Stomach (tissue), 8 donors: ENCODE measurements at regions not wholly inside any gene's neighbourhood (a gene's known extent, or its start where the extent isn't known, plus 50 kb on each side); places are given as distances from the start of the nearest gene placed in this dataset.

Experiments used
- DNase-seq, 2 donors: peaks; one replicate each; pipeline versions ENCODE4 v3.0.0 to v3.0.0-alpha.2; 2013 to 2019
- H3K27ac ChIP-seq, 5 donors: fragments of 200-600 bp in 4 of 5; sonication (generic) in 4 of 5; one replicate each; pipeline ENCODE4 v1.5.1; 2013 to 2019; ENCODE audit warnings: mild to moderate bottlenecking in 1 of 5, moderate library complexity in 1 of 5
- H3K27me3 ChIP-seq, 3 donors: fragments of 200-600 bp; sonication (generic); one replicate each; pipeline ENCODE4 v1.5.1; 2017 to 2019; ENCODE audit warnings: mixed run types in 1 of 3
- H3K36me3 ChIP-seq, 4 donors: fragments of 200-600 bp; sonication (generic); 1 replicate in 3 of 4; 2 replicates in 1 of 4; pipeline ENCODE4 v1.5.1; 2016 to 2019
- H3K4me1 ChIP-seq, 4 donors: fragments of 200-600 bp; sonication (generic); one replicate each; pipeline ENCODE4 v1.5.1; 2016 to 2019
- H3K4me3 ChIP-seq, 4 donors: fragments of 200-600 bp; sonication (generic) in 3 of 4; one replicate each; pipeline ENCODE4 v1.5.1; 2016 to 2019; ENCODE audit warnings: mild to moderate bottlenecking in 1 of 4
- H3K9me3 ChIP-seq, 4 donors: fragments of 200-600 bp; sonication (generic); one replicate each; pipeline ENCODE4 v1.5.1; 2016 to 2019
- EP300 ChIP-seq: sonication (generic); formaldehyde crosslinking; IDR thresholded peaks from one replicate; pipeline ENCODE4 v1.6.1; 2017; ENCODE audit warnings: antibody characterized with exemption
- POLR2A ChIP-seq, 4 donors: fragments of 450-650 bp; IDR thresholded peaks; one replicate each; pipeline ENCODE4 v1.6.1; 2016; ENCODE audit warnings: antibody characterized with exemption in 4 of 4, control low read depth in 2 of 4, mild to moderate bottlenecking in 1 of 4, moderate library complexity in 1 of 4
- POLR2AphosphoS5 ChIP-seq, 3 donors: sonication (generic); formaldehyde crosslinking; IDR thresholded peaks; one replicate each; pipeline ENCODE4 v1.6.1; 2016; ENCODE audit warnings: antibody characterized with exemption in 3 of 3
- WGBS, 5 donors: extraction: QIAGEN DNeasy Blood & Tissue Kit in 3 of 5; methylation state at CpG; one replicate each; pipeline versions ENCODE4 v1.1.5 to v1.1.7; 2013 to 2018; 5-methylcytosine and 5-hydroxymethylcytosine counted together
- intact Hi-C: fragments of 100-400 bp; cut with DNase I; formaldehyde crosslinking; loops from one replicate; pipeline ENCODE4 v1.15.1; 2023; ENCODE audit warnings: low total_unique reads
- TF ChIP-seq, protein P1 (sequence below), 7 experiments: fragments of 450-650 bp in 4 of 7; fragments of 200-600 bp in 3 of 7; sonication (generic) in 3 of 7; IDR thresholded peaks; one replicate each; pipeline ENCODE4 v1.5.1; 2016 to 2019; ENCODE audit warnings: antibody characterized with exemption in 7 of 7, control low read depth in 2 of 7, mild to moderate bottlenecking in 1 of 7
- donor health status: healthy with polysubstance abuse.
- donor health status: Bipolar disorder and iron deficiency.
- donor health status: healthy.

GRCh38 chr1:30383221-30383711 lies 340.1 kb downstream of the MATN1 start:
- WGBS, 5 donors, result 51 to 67% (median 61%) methylated on average over 12 of the region's 12 CpGs
- no peak for DNase-seq
- Histone ChIP-seq H3K9me3 (no peaks in the 10 kb centered on the region), H3K4me3 (no peak overlapping the region), H3K4me1 (peaks cover 0 to 15% (median 12%) of the 10 kb centered on the region in 4 donors), H3K36me3 (no peaks in the 10 kb centered on the region), H3K27me3 (peaks cover 0 to 49% (median 22%) of the 10 kb centered on the region in 3 donors), H3K27ac (no peak overlapping the region)
- TF ChIP-seq POLR2A (IDR thresholded peaks at IDR 0.05), result no peak
- TF ChIP-seq, protein P1, sequence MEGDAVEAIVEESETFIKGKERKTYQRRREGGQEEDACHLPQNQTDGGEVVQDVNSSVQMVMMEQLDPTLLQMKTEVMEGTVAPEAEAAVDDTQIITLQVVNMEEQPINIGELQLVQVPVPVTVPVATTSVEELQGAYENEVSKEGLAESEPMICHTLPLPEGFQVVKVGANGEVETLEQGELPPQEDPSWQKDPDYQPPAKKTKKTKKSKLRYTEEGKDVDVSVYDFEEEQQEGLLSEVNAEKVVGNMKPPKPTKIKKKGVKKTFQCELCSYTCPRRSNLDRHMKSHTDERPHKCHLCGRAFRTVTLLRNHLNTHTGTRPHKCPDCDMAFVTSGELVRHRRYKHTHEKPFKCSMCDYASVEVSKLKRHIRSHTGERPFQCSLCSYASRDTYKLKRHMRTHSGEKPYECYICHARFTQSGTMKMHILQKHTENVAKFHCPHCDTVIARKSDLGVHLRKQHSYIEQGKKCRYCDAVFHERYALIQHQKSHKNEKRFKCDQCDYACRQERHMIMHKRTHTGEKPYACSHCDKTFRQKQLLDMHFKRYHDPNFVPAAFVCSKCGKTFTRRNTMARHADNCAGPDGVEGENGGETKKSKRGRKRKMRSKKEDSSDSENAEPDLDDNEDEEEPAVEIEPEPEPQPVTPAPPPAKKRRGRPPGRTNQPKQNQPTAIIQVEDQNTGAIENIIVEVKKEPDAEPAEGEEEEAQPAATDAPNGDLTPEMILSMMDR (IDR thresholded peaks at IDR 0.05), result no peak
- no peak for TF ChIP-seq POLR2AphosphoS5 (IDR thresholded peaks at IDR 0.05)
- TF ChIP-seq EP300, result no peak
- intact Hi-C loops, result no loop called here

DNA sequence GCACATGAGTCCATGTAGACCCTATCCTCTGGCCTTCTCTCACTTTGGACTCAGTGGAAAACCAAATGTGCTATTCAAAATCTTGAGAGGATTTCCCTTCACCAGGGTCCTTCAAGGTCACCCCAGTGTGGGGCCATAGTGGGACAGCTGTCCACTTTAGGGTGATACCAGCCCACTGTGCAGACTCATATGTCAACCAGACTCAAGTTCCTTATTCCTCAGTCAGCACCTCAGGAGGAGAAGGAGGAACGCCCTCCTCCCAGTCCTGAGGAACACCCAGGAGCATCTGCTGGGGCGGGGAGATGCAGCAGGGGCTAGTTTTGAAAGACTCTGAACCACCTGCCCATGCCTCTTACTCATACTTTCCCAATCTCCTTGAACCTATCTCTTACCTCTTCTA lies 340.9 kb downstream of the MATN1 start:
- H3K4me1 ChIP-seq, result peaks cover 0 to 15% (median 12%) of the 10 kb centered on the region in 4 donors
- H3K4me3 ChIP-seq, result no peak overlapping the region
- intact Hi-C loops, result no loop called here
- peaks cover 0 to 53% (median 22%) of the 10 kb centered on the region in 3 donors for H3K27me3 ChIP-seq
- no peak overlapping the region for H3K27ac ChIP-seq
- no peaks in the 10 kb centered on the region for H3K36me3 ChIP-seq
- WGBS, 5 donors, result 28 to 90% (median 80%) methylated on average over 1 to 2 of the region's 2 CpGs
- no peak for TF ChIP-seq POLR2A (IDR thresholded peaks at IDR 0.05)
- no peak for TF ChIP-seq POLR2AphosphoS5 (IDR thresholded peaks at IDR 0.05)
- TF ChIP-seq, protein P1 (IDR thresholded peaks at IDR 0.05), result no peak
- no peak for TF ChIP-seq EP300
- no peaks in the 10 kb centered on the region for H3K9me3 ChIP-seq
- DNase-seq, result no peak

DNA sequence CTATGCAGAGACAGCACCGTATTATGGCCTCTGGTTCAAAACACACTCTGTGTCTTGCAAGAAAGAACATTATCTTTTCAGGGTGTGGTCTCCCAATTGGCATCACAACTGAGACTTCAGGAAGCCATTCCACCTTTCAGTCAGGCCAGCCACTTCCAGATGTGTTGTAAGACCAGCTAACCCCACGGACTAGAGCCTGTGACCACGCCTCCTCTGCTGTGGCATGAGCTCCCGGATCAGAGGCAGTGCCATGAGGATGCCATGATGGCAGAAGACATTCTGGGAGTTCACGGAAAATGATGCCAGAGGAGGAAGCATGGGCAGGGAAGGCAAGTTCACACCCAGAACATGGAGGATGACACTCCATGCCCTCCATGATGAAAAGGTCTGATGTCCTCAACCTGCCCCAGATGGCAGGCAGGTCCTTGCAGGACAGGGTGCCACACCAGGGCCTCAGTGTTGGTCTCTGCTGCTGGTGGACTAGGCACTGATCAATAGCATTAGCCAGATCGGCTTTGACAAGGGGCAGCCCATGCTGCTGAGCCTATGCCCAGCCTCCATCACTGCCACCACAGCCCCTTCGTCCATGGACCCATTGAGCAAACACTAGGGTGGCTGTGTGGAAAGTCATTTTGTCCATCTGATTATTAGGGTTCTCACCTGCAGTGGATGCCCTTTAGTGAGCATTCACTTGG lies 341.6 kb downstream of the MATN1 start:
- 49 to 71% (median 62%) methylated on average over 7 of the region's 7 CpGs for WGBS, 5 donors

GRCh38 chr1:30381266-30381665 lies 342.1 kb downstream of the MATN1 start:
- intact Hi-C loops, result no loop called here

More for the DNA sequence above, 341.6 kb downstream of the MATN1 start:
- intact Hi-C loops, result no loop called here
- no peaks in the 10 kb centered on the region for H3K36me3 ChIP-seq
- DNase-seq, result no peak
- no peaks in the 10 kb centered on the region for H3K9me3 ChIP-seq
- H3K27me3 ChIP-seq, result peaks cover 0 to 60% (median 29%) of the 10 kb centered on the region in 3 donors
- TF ChIP-seq, protein P1 (IDR thresholded peaks at IDR 0.05), result no peak
- TF ChIP-seq POLR2AphosphoS5 (IDR thresholded peaks at IDR 0.05) (no peak), EP300 (no peak), POLR2A (IDR thresholded peaks at IDR 0.05) (no peak)
- no peak overlapping the region for H3K4me3 ChIP-seq
- peaks cover 0 to 15% (median 12%) of the 10 kb centered on the region in 4 donors for H3K4me1 ChIP-seq
- no peak overlapping the region for H3K27ac ChIP-seq

DNA sequence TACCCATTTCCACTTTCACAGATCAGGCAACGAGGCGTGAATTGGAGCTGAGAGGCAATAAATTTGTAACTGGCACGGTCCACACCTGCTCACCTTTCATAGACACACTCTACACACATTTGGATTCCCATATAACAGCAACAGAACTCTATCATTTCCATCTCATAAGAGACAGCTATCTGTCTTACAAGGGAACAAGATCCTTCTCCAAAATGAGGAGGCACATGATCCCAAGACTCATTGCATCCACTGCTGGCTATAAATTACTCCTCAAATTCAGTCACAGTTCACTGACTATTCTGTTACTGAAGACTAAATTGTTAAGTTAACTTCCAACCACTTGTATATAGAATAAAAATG lies 342.8 kb downstream of the MATN1 start:
- no peaks in the 10 kb centered on the region for H3K9me3 ChIP-seq
- H3K36me3 ChIP-seq, result no peaks in the 10 kb centered on the region
- peaks cover 0 to 15% (median 12%) of the 10 kb centered on the region in 4 donors for H3K4me1 ChIP-seq
- WGBS, 5 donors, result 0 to 2% (median 0%) methylated on average over 3 of the region's 3 CpGs
- H3K4me3 ChIP-seq, result no peak overlapping the region
- intact Hi-C loops, result no loop called here
- TF ChIP-seq, protein P1 (IDR thresholded peaks at IDR 0.05), result no peak
- TF ChIP-seq EP300 (no peak), POLR2AphosphoS5 (IDR thresholded peaks at IDR 0.05) (no peak), POLR2A (IDR thresholded peaks at IDR 0.05) (no peak)
- no peak overlapping the region for H3K27ac ChIP-seq
- peaks cover 0 to 67% (median 30%) of the 10 kb centered on the region in 3 donors for H3K27me3 ChIP-seq
- no peak for DNase-seq

More at GRCh38 chr1:30381266-30381665, 342.1 kb downstream of the MATN1 start:
- WGBS, 5 donors, result 59 to 72% (median 65%) methylated on average over 5 of the region's 5 CpGs
- H3K27me3 ChIP-seq, result peaks cover 0 to 65% (median 30%) of the 10 kb centered on the region in 3 donors
- H3K4me1 ChIP-seq, result peaks cover 0 to 15% (median 12%) of the 10 kb centered on the region in 4 donors
- DNase-seq, result no peak
- no peaks in the 10 kb centered on the region for H3K36me3 ChIP-seq
- H3K9me3 ChIP-seq, result no peaks in the 10 kb centered on the region
- H3K27ac ChIP-seq, result no peak overlapping the region
- no peak for TF ChIP-seq EP300
- TF ChIP-seq POLR2A (IDR thresholded peaks at IDR 0.05), result no peak
- no peak overlapping the region for H3K4me3 ChIP-seq
